ENCODE measurements at regions not wholly inside any gene's neighbourhood (a gene's known extent, or its start where the extent isn't known, plus 50 kb on each side); places are given as distances from the start of the nearest gene placed in this dataset.

DNA sequence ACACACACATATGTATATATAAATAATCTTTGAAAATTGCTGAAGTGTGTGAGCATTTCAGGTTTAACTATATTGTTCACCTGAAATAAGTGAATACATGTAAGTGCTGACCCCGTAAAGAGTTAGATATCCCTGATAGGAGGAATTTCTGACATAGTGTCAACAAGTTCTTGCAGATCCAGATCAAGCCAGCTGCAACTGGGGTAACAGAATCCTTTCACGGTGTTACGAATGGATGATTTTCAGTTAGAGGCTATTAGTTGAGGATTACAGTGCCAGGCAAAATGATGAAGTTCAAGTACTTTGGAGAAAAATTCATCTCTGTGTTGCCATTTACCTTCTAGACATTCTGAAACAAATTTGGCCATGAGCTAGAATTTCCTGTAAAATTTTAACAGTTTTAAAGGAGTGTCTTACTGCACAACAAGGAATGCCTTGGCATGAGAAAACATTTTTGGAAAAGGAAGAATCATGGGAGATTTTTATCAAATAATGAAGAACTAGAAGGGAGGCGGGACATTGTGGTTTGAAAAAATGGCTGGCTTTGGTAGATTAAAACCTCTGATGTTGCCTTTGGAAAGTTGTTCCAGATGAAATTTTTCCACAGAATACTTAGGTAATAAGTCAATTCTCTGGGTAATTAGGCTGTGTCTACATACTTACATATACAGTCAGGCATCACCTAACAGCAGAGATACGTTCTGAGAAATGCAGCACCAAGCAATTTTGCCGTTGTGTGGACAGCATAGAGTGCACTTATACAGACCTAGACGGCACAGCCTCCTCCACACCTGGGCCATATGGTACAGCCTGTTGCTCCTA is 84.4 kb upstream of the FAT1 start:
- no peak for DNase-seq (ENCODE audit: low read depth)
- H3K4me3 ChIP-seq (ENCODE audit: low read length): no peak overlapping the region
- TF ChIP-seq, protein P1, sequence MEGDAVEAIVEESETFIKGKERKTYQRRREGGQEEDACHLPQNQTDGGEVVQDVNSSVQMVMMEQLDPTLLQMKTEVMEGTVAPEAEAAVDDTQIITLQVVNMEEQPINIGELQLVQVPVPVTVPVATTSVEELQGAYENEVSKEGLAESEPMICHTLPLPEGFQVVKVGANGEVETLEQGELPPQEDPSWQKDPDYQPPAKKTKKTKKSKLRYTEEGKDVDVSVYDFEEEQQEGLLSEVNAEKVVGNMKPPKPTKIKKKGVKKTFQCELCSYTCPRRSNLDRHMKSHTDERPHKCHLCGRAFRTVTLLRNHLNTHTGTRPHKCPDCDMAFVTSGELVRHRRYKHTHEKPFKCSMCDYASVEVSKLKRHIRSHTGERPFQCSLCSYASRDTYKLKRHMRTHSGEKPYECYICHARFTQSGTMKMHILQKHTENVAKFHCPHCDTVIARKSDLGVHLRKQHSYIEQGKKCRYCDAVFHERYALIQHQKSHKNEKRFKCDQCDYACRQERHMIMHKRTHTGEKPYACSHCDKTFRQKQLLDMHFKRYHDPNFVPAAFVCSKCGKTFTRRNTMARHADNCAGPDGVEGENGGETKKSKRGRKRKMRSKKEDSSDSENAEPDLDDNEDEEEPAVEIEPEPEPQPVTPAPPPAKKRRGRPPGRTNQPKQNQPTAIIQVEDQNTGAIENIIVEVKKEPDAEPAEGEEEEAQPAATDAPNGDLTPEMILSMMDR (IDR thresholded peaks at IDR 0.05; ENCODE audit: insufficient read depth, low read depth, low read length, missing control alignments): no peak

GRCh38 chr4:186808630-186809018 is 85.0 kb upstream of the FAT1 start:
- DNase-seq (ENCODE audit: low read depth): peak; percentile 89
- TF ChIP-seq, protein P1 (IDR thresholded peaks at IDR 0.05; ENCODE audit: insufficient read depth, low read depth, low read length, missing control alignments): no peak
- no peak overlapping the region for H3K4me3 ChIP-seq (ENCODE audit: low read length)

- TF ChIP-seq, protein P1 (IDR thresholded peaks at IDR 0.05; ENCODE audit: insufficient read depth, low read depth, low read length, missing control alignments): no peak
- H3K4me3 ChIP-seq (ENCODE audit: low read length): no peak overlapping the region
- DNase-seq (ENCODE audit: low read depth): no peak
Observed at GRCh38 chr4:186809070-186809469, 85.4 kb upstream of the FAT1 start.

GRCh38 chr4:186810613-186811150 is 87.0 kb upstream of the FAT1 start:
- TF ChIP-seq, protein P1 (IDR thresholded peaks at IDR 0.05; ENCODE audit: insufficient read depth, low read depth, low read length, missing control alignments): no peak
- H3K4me3 ChIP-seq (ENCODE audit: low read length): no peak overlapping the region

DNA sequence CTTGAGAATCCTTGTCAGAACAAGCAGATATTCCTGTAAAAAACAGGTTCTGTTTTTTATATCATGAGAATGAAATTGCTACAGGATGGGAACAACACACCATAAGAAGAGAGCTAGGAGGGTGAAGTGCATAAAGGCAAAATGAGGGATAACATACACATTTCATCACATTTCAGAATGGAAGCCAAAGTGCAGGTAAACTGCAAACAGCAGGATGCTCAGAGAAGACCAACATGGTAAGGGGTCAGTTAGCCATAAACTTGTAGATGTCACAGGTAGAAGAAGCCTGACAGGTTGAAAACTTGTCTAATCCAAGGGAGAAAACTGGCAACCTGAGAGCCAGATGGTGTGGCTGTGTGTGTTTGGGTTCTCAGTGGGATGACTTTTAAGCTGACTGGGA is 88.9 kb upstream of the FAT1 start:
- TF ChIP-seq, protein P1 (IDR thresholded peaks at IDR 0.05; ENCODE audit: insufficient read depth, low read depth, low read length, missing control alignments): no peak
- H3K4me3 ChIP-seq (ENCODE audit: low read length): no peak overlapping the region
- no peak for DNase-seq (ENCODE audit: low read depth)

More at GRCh38 chr4:186810613-186811150, 87.0 kb upstream of the FAT1 start:
- DNase-seq (ENCODE audit: low read depth): no peak

DNA sequence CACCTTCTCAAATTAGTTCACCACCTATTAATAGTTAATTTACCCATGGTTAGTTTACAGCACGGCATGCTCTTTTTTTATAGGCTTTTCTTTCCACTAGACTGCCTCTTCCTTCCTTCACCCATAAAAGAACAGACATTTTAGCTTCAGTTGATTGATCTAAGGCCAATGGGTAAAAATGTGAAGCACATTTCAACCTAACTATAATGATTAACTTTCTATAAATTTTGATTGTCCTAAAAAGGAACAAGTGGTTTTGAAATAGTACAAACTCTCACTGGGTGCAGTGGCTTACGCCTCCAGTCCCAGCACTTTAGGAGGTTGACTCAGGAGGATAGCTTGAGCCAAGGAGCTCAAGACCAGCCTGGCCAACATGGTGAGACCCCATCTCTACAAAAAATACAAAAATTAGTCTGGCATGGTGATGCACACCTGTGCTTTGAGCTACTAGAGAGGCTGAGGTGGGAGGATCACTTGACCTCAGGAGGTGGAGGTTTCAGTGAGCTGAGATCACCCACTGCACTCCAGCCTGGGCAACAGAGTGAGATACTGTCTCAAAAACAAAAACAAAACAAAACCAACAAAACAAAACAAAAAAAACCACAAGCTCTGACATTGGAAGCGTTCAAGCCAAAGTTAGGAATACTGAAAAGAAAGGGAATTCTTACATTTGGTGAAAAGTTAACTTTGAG is 89.9 kb upstream of the FAT1 start:
- TF ChIP-seq, protein P1 (IDR thresholded peaks at IDR 0.05; ENCODE audit: insufficient read depth, low read depth, low read length, missing control alignments): no peak
- H3K4me3 ChIP-seq (ENCODE audit: low read length): no peak overlapping the region

More for the DNA sequence above, 89.9 kb upstream of the FAT1 start:
- DNase-seq (ENCODE audit: low read depth): no peak
